ENCODE measurements at regions not wholly inside any gene's neighbourhood (a gene's known extent, or its start where the extent isn't known, plus 50 kb on each side); places are given as distances from the start of the nearest gene placed in this dataset.

DNA sequence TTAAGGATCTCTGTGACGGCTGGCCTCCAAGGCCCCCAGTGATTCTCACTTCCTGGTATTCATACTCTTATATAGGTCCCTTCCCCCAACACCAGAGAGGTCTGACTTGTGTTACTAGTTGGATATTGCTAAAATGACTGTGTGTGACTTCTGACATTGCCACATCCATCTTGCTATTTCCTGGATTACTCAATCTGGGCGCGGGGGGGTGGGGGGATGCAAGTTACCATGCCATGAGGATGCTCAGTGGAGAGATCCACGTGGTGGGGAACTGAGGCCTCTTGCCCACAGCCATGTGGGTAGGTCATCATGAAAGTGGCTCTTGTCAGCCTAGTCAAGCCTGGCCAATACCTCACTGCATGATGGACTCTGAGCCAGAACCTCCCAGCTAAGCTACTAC, 117.0 kb downstream of the UBE2U start:
- no TSS peak for BruUV-seq (replicated peaks)
- DNase-seq (ENCODE audit: low read depth, low spot score): no peak
- RAD21 ChIA-PET (ENCODE audit: low non-redundant PET in 1 of 2, low total read pairs in 2 of 2, uncharacterized antibody in 2 of 2, unreplicated experiment in 2 of 2): no interaction called here

More for the DNA sequence above, 117.0 kb downstream of the UBE2U start:
- ATAC-seq: no peak
- Histone ChIP-seq H3K79me2 (ENCODE audit: insufficient read depth, low read length) (no peaks in the 10 kb centered on the region), H3K4me1 (ENCODE audit: control insufficient read depth in 1 of 2, insufficient read depth in 2 of 2, low read length in 2 of 2) (no peaks in the 10 kb centered on the region), H3K9me2 (ENCODE audit: insufficient read depth) (no peaks in the 10 kb centered on the region), H3K27ac (ENCODE audit: low read depth, low read length) (no peak overlapping the region), H3K27me3 (ENCODE audit: insufficient read depth, low read length) (no peaks in the 10 kb centered on the region), H3K4me3 (replicated peaks in 1 of 2; ENCODE audit: low read depth in 1 of 2, low read length in 2 of 2) (no peak overlapping the region), H2AFZ (ENCODE audit: low read depth, low read length, poor library complexity, severe bottlenecking) (no peak overlapping the region), H3K9ac (ENCODE audit: low read length) (no peak overlapping the region), H3K4me2 (ENCODE audit: low read length) (no peak overlapping the region), H4K20me1 (ENCODE audit: insufficient read depth) (no peaks in the 10 kb centered on the region), H3K9me3 (ENCODE audit: control insufficient read depth in 1 of 2, insufficient read depth in 1 of 2, low read depth in 1 of 2, low read length in 2 of 2) (no peaks in the 10 kb centered on the region), H3K36me3 (ENCODE audit: control insufficient read depth in 1 of 2, insufficient read depth in 2 of 2, low read length in 2 of 2) (no peaks in the 10 kb centered on the region)
- CTCF ChIA-PET: no interaction called here
- TF ChIP-seq, protein P1, sequence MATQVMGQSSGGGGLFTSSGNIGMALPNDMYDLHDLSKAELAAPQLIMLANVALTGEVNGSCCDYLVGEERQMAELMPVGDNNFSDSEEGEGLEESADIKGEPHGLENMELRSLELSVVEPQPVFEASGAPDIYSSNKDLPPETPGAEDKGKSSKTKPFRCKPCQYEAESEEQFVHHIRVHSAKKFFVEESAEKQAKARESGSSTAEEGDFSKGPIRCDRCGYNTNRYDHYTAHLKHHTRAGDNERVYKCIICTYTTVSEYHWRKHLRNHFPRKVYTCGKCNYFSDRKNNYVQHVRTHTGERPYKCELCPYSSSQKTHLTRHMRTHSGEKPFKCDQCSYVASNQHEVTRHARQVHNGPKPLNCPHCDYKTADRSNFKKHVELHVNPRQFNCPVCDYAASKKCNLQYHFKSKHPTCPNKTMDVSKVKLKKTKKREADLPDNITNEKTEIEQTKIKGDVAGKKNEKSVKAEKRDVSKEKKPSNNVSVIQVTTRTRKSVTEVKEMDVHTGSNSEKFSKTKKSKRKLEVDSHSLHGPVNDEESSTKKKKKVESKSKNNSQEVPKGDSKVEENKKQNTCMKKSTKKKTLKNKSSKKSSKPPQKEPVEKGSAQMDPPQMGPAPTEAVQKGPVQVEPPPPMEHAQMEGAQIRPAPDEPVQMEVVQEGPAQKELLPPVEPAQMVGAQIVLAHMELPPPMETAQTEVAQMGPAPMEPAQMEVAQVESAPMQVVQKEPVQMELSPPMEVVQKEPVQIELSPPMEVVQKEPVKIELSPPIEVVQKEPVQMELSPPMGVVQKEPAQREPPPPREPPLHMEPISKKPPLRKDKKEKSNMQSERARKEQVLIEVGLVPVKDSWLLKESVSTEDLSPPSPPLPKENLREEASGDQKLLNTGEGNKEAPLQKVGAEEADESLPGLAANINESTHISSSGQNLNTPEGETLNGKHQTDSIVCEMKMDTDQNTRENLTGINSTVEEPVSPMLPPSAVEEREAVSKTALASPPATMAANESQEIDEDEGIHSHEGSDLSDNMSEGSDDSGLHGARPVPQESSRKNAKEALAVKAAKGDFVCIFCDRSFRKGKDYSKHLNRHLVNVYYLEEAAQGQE (IDR thresholded peaks at IDR 0.05; ENCODE audit: low read depth): no peak
- TF ChIP-seq TCF7L2 (IDR thresholded peaks at IDR 0.05; ENCODE audit: borderline replicate concordance, extremely low read depth, insufficient read depth, insufficient read length) (no peak), ELF1 (IDR thresholded peaks at IDR 0.05; ENCODE audit: borderline replicate concordance, low read depth) (no peak), EZH2phosphoT487 (IDR thresholded peaks at IDR 0.05; ENCODE audit: borderline replicate concordance) (no peak), RAD21 (IDR thresholded peaks at IDR 0.05; ENCODE audit: low read depth) (no peak), ZFX (IDR thresholded peaks at IDR 0.05) (no peak), JUND (IDR thresholded peaks at IDR 0.05) (no peak), CEBPB (IDR thresholded peaks at IDR 0.05; ENCODE audit: low read depth) (no peak), SIN3A (IDR thresholded peaks at IDR 0.05; ENCODE audit: low read depth) (no peak), CBX3 (IDR thresholded peaks at IDR 0.05; ENCODE audit: low read depth) (no peak)
- TF ChIP-seq, protein P2, sequence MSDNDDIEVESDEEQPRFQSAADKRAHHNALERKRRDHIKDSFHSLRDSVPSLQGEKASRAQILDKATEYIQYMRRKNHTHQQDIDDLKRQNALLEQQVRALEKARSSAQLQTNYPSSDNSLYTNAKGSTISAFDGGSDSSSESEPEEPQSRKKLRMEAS (IDR thresholded peaks at IDR 0.05): no peak
- TF ChIP-seq, protein P3, sequence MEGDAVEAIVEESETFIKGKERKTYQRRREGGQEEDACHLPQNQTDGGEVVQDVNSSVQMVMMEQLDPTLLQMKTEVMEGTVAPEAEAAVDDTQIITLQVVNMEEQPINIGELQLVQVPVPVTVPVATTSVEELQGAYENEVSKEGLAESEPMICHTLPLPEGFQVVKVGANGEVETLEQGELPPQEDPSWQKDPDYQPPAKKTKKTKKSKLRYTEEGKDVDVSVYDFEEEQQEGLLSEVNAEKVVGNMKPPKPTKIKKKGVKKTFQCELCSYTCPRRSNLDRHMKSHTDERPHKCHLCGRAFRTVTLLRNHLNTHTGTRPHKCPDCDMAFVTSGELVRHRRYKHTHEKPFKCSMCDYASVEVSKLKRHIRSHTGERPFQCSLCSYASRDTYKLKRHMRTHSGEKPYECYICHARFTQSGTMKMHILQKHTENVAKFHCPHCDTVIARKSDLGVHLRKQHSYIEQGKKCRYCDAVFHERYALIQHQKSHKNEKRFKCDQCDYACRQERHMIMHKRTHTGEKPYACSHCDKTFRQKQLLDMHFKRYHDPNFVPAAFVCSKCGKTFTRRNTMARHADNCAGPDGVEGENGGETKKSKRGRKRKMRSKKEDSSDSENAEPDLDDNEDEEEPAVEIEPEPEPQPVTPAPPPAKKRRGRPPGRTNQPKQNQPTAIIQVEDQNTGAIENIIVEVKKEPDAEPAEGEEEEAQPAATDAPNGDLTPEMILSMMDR (IDR thresholded peaks at IDR 0.05 in 2 of 3, conservative IDR thresholded peaks at IDR 0.05 in 1 of 3; ENCODE audit: borderline replicate concordance in 1 of 3, insufficient read depth in 1 of 3, low read depth in 2 of 3, low read length in 2 of 3): no peak
- intact Hi-C loops (cut with micrococcal nuclease): no loop called here
- POLR2A ChIA-PET: no interaction called here
